HG03095 (cell line): ENCODE measurements at regions not wholly inside any gene's neighbourhood (a gene's known extent, or its start where the extent isn't known, plus 50 kb on each side); places are given as distances from the start of the nearest gene placed in this dataset.

ENCODE experiments used
- ATAC-seq: cut with Tn5 transposase; IDR thresholded peaks from one replicate; pipeline ENCODE4 v1.9.1; 2021; ENCODE audit warnings: moderate library complexity; ENCODE audit not compliant: unreplicated experiment

DNA sequence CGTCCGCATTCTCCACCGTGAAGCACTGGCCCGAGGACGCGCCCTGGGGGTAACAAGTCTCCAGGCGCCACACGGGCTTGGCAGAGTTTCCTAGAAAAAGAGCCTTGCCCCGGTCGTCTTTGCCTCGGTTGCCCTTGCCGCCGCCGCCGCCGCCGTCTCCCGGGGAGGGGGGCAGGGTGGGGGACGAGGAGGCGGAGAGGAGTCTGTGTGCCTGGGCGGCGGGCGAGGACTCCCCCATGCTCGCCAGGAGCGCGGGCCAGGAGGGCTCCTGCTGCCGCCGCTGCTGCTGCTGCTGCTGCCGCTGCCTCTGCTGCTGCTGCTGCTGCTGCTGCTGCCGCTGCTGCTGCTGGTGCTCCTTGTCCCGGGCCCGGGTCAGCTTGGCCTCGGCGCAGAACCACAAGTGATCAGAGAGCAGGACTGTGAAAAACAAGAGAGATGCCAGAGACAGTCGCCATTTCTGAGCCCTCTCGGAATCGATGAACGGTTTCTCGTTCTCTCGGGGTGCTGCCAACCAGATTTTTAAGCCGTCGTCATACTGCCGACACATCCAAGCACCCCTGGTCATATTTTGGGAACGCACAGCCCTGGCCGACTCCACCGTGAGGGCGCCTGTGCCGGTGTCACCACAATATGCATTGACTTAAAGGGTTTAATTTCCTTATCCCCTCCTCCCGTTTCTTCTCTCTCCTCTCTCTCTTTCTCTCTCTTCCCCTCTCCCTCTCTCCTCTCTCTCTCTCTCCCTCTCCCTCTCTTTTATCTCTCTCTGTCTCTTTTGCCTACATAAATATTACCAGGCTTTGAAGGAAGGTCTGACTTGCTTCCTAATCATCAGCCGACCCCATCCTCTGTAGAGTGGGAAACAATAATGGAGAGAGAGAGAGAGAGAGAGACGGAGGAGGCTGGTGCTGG lies 349.1 kb downstream of the LIG4 start:
- no peak for ATAC-seq

DNA sequence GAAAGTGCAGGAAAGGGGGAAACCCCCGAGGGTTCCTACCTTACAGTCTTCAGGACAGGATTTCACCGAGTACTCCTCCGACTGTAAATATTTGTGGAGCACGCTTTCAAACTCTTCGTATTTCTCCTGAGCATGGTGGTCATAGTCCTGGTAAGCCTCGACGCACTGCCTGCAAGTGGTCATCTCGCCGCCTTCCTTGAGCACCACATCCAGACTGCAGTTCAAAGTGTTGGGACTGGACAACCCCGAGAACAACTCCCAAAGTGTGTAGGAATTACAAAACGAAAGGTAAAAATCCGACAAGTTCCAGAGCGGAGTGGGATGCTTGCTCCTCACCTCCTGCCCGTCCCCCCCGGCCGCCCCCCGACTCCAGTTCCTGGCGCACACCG lies 349.7 kb downstream of the LIG4 start:
- ATAC-seq: no peak

DNA sequence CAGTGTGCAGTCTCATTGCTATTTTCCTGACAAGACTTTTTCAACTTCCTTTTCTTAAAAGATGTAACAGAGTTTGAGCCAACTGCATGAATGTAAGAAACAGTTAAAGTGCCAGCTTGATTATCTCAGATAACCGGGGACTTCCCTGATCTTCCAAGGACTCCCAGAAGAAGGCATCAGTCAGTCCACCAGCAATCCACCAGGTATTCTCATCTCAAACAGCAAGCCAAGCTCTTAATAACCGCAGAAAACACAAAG lies 350.1 kb downstream of the LIG4 start:
- ATAC-seq: no peak

DNA sequence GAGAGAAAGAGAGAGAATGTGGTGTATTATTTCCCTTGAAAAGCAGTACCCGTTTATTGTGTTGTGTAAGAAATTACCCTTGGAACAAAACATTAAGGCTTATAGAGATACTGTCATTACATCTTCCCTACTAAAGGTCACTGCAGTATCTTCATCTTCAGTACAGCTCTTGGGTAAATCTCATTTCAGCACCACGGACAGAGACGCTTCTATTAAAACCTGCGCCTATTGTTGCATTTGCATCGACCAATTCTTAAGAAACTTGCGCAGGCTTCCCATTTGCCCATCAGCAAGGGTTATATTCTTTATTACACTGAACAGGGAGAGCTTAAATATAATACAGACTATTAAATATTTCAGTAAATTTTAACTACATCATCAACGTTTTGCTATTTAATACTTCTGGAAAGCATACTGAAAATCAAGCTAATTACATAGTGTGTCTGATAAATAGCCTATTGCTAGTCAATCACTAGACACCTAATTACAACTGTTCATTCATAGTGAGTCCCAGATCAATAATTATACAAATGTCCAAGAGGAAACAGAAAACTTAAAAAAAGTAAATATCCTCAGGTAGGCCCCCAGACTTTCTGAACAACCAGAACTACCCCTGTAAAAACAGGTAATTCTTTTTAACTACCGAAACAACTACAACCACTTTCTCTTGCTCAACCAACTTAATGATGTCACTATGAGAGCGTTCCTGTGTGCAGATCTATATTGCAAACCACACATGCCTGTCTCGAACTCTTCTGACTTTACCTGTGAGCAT lies 350.6 kb downstream of the LIG4 start:
- ATAC-seq: no peak

DNA sequence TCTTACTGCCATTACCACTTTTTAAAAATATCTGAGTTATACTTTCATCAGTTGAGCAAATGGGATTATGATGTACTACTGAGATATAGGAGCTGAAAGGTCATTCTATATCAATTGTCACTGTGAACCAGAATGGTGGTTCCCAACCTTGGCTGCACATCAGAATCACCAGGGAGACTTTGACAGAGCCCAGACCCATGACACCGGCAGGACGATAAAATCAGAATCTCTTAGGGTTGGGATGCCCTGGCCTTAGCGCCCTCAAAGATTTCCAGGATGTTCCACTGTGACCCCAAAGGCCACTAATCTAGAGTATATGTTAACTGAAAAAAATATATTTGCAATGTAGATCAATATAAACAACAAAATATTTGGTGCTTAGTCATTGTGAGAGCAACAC lies 355.1 kb downstream of the LIG4 start:
- ATAC-seq: no peak

DNA sequence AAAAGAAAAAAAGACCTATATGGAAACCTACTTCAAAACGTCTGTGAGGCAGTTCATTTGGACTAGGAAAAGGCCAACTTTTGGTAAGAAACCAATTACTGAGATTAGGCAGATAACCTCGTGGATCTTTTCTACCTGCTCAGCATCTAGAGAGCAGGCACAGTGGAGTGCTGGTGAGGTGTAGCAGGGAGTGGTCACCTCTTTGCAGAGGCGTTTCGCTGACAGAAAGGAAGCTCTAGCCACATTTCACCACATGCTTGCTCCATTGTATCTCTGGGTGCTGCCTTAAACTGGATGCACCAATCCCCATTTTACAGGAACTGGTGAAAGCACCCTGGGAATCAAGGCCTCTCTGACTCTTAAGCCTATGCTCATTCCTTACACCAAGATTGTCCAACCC lies 360.5 kb downstream of the LIG4 start:
- no peak for ATAC-seq

DNA sequence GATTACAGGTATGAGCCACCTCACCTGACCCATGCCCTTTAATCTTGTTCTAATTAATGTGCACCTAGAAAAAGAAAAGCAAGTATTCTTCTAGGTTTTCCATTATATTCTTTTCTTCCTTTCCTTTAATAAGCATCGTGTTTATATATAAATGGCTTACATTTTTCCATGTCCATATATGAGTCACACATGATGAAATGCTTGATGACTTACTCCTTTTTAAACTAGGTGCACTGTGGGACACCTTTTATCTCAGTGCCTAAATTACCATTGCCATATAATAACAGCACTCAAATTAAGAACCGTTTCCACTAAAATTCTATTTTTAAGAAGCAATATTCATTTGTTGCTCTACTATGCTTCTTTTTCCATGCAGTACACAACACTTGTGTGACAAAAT lies 363.3 kb downstream of the LIG4 start:
- ATAC-seq: no peak

DNA sequence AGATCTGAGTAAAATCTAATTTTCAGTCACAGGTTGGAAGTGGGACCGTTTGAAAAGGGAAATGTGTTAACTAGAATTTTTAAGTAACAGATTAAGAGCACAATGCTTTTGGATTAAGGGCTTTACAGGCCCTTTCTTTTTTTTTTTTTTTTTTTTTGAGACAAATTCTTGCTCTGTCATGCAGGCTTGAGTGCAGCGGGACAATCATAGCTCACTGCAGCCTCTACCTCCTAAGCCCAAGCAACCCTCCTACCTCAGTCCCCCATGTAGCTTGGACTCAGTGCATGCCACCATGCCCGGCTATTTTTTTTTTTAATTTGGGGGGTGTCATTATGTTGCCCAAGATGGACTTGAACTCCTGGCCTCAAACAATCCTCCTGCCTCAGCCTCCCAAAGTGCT lies 363.7 kb downstream of the LIG4 start:
- no peak for ATAC-seq

DNA sequence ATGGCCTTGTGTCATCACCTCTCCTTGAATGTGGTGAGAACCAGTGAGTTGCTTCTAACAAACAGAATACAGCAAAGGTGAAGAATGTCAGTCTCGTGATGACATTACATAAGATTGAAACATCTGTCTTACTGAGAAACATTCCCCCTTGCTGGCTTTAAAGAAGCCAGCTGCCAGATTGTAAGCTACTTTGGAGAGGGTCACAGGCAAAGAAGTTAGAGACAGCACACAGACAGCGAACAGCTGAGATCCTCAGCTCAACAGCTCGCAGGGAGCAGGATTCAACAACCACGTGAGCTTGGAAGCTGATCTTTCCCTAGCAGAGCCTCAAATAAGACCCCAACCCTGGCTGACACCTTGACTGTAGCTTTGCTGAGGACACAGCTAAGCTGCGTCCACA lies 367.9 kb downstream of the LIG4 start:
- ATAC-seq: no peak

DNA sequence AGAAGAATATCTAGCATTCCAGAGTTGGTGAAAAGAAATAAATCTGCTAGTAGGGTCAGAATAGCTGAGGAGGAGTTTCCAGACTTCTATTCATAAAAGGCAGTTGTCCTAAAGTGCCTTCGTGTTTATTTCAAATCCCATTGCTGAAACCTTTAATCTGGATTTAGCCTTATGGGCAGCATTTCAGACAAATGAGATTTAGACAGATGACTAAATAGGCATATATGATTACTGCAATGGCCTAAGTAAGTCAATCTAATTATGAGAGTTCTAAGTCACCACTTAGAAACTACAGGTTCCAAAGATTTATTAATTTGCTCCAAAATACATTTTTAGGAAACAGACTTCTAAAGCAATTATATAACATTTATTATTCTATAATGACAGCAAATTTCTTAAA lies 368.7 kb downstream of the LIG4 start:
- no peak for ATAC-seq

DNA sequence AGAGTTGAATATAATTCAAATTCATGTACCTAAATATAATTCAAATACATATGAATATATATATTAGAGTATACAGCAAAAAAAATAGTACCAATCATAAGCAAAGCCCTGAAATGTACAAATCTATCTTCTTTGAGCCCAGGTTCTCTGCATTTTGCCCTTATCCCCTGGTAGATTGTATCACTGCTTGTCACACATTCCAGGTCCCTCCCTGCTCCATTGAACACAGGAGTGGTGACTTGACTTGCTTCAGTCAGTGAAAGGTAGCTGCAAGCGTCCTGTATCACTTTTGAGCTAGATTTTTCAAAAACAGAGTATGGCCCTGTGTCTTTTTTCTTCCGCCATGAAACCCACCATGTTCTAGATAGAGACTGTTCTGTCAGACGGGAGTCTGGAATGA lies 369.4 kb downstream of the LIG4 start:
- no peak for ATAC-seq

DNA sequence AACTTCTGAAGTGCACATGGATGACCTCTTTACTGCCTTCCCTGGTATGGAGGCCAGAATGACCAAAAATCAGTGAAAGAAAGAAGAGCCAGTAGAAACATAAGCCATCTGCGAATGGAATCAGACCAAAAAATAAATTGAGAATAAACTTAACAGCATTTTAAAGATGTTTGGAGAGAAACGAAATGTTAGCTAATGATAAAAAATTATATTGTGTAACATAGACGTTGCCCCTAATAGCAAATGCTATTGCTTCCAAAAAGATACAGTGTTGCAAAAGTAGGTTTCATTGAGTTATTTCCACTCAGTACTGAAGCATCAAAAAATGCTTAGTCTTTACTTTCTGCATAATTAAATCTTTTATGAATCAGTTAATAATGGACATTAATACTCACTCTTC lies 371.7 kb downstream of the LIG4 start:
- no peak for ATAC-seq

DNA sequence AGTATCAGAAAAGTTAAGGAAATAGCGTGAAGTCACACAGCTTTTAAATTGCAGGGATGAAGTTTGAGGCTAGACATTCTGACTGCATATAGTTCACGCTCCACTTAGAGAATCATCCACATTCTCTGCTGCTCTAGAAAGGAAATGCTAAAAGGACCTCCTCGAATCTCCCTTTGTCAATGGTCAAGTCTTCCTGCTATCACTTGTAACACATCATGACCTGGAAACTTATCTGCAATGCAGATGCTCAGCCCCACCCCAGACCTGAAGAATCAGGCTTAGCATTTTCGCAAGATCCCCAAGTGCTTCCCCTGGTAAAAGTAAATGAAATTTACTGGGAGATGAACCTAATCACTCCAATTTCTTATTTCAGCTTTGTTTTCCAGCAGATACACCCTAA lies 372.1 kb downstream of the LIG4 start:
- no peak for ATAC-seq

DNA sequence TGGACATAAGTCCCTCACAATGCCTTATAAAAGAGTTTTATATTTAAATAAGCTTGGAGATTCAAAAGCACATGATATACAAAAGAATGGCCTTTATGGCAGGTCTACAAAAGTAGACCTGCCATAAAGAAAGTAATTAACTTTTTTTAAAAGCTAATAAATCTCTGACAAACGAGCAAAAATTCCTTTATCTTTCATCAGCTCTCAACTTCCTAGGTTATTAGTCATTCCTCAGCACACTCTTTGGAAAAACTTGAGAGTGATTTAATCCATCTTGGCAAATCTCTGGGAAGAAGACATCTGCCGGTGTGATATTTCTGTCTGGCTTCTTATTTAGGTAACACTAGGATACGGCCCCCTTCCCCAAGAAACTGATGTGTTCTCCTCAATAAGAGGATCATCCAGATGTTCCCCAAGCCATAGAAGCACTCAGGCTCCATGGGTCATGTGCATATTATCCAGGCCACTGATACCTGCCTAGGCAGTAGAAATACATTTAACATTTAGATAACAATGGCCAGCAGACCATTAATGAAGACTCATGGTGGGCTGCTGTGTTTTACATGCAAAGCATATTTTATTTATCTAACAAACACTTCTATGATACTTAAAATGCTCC lies 372.7 kb downstream of the LIG4 start:
- no peak for ATAC-seq

DNA sequence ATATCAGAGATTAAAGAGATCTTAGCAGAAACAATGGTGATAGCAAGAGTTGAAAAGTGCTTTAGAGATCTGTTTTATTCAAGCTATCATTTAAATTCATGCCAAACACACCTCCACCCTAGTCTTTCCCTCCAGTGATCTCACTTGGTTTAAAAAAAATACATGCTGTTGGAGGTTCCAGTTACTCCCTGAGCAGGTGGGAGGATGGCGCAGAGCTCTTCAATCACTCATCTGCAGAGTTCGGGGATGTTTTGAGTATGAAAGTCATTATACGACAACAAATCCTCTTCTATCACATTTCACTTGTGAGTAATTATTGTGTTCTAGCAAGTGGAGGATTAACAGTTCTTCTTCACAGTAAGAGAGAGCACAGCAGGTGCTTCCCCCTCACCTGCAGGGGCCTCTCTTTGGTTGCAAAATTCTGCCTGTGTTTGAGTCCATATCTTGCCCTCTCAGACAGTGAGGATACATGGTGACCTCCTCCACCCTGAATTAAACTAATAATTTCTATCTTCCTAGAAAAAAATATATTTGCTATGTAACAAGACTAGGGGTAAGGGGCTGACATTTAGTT lies 376.7 kb downstream of the LIG4 start:
- no peak for ATAC-seq

DNA sequence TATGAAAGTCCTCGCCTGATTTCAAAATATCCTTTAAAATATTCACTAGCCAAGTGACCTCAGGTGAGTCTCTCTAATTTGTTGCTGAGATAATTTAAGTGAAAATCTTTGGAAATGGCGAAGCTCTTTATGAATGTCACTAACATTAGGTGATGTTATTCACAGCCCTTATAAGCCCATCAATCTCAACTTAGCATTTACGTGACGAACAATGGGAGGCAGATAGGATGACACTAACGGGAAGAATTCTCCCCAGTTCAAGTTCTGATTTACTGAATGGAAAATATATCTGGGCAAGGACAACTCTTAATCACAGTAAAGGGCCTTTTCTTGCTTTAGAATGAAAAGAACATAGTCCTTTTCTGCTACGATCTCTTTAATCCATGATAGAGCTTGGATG lies 378.7 kb downstream of the LIG4 start:
- no peak for ATAC-seq

DNA sequence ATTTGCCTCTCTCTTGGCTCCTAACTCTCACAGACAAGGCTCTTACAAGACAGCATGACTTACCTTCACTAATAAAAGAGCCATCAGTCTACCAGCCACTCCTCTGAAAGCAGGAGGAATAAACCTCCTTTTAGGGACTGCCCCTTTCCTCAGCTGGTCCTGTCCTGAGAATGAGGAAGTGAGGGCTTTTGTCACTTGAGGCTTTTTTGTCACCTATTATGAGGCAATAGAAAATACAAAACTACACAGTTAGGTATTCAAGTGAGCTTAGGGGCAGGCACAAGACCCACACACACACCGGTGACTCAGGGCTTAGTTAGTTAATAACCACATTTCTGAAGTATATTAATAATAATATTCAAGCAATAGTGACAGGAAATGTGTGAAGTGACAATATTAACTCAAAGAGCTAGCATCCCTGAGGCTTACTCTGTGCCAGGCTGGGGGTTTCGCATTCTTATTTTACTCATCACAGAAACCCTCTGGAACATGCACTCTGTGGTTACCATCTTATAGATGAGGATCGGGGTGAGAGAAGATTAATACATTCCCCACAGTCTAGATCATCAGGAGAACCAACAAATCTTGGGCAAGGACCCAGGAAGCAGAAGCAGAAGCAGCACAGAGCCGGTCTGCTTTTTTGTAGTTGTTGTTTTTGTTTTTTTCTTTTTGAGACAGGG lies 379.9 kb downstream of the LIG4 start:
- ATAC-seq: peak; percentile 75

DNA sequence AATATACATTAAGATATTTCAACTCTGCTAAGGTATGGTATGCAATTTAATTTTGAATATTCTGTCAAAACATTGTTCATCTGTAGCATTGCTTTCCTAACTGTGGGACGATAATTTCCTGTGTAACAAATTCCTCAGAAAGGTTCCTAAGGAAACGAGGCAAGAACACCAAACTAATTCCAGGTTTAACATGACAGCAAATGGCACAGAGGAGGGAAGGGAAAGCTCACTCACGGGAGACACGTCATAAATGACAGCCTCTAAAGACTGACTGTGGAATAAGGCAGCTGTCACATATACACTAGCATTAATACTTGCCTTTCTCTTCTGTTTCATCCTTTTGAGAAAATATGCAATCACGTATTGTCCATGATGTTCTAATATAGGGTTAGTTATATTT lies 380.6 kb downstream of the LIG4 start:
- ATAC-seq: no peak

DNA sequence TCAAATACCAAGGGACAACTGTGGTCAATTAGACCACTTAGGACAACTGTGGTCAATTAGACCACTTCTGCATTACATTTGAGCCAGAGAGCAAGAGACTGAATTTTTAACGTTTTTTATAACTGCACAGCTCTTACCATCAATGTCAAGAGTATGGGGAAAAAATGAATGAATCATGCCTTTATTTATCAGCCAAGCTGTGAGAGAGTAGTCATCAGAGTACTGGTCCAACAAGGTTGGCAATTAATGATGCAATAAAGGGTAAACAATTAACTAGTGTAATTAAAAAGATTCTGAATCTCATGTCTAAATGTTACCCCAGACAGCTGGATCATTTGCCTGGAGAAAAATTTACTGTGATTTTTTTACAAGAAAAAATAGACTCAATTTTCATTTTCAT lies 381.1 kb downstream of the LIG4 start:
- no peak for ATAC-seq

DNA sequence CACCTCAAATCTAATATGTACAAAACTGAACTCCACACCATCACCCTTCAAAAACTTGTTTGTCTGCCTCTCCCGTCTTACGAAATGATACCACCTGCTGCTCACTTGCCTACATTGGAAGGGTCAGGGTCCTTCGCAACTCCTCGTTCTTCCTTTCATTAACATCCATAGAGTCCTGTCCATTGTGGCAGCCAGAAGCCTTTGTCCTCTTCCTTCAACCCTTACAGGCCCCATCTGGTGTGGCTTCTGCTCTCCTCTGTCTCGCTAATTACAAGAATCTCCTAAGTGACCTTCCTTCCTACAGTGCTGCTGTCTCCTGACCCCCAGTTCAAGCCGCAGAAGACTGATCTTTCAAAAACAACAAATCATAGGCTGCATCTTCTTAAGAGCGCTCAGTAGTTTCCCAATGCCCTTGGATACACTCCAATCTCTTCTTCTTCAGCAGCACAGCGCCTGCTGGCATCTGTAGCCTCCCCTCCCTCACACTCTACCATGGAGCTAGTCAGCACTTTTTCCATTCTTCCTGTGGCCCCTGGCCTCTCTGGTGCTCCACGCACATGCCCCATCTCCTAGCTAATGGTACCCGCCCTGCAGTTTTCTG lies 382.7 kb downstream of the LIG4 start:
- ATAC-seq: no peak

DNA sequence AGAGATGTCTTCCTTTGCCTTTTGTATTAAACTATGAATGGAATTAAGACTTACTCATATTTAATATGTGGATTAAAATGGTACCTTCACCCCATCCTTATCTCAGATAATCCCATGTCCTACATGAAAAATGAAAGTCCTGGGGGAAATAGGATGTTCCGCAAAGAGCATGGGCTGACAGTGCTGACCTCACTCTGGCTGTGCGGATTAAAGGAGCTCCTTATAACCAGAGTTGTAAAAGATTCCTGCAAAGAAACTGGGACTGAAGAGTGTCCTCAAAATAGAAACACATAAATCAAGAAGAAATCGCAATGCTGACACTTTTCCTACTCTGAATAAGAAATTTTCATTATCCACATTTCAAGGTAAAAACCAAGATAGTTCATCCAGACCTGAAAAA lies 384.5 kb downstream of the LIG4 start:
- no peak for ATAC-seq
